K562 (cell line): ENCODE measurements at regions not wholly inside any gene's neighbourhood (a gene's known extent, or its start where the extent isn't known, plus 50 kb on each side); places are given as distances from the start of the nearest gene placed in this dataset.

ENCODE experiments used
- ATAC-seq: fragments of 200-7000 bp; cut with Tn5 transposase; 3 replicates; pipeline ENCODE4 v1.9.1; 2020; ENCODE audit warnings: moderate library complexity
- BruUV-seq: library from RNA; stranded (reverse); fragments of 400-500 nt; replicated peaks from 2 replicates; lab custom pipeline; 2021; lab: Mats Ljungman, UMichigan
- CTCF ChIA-PET: fragments of 300-600 bp; formaldehyde crosslinking; extraction: SDS; loops from one replicate; lab custom pipeline; 2021; ENCODE audit warnings: low intra/inter-chr PET ratio; lab: Yijun Ruan, JAX
- POLR2A ChIA-PET: fragments of 300-600, 350-650 bp; sonication (Branson Sonifier 250); formaldehyde crosslinking; extraction: SDS; loops from one replicate; lab custom pipeline; 2021; ENCODE audit warnings: antibody characterized with exemption, inconsistent platforms; lab: Yijun Ruan, JAX
- DNase-seq, 4 experiments: peaks; one replicate each; pipeline versions ENCODE4 v3.0.0 to v3.0.0-alpha.2; 2011 to 2018; ENCODE audit warnings: low spot score in 3 of 4, mixed read lengths in 3 of 4; ENCODE audit errors: extremely low read depth in 1 of 4
- FAIRE-seq: peaks from 2 replicates; lab custom pipeline; 2011; peaks lifted over from hg19 to GRCh38; lab: Jason Lieb, UNC
- H2AFZ ChIP-seq: 2 replicates; pipeline ENCODE4 v1.6.0; 2011; ENCODE audit warnings: low read depth, low read length, control low read depth, inconsistent platforms
- H3K27ac ChIP-seq: fragments of 200-600 bp; 3 replicates; pipeline ENCODE4 v1.8.0; 2011; ENCODE audit warnings: low read depth, mild to moderate bottlenecking, control low read depth, inconsistent platforms, low read length, moderate library complexity, mixed read lengths; ENCODE audit errors: extremely low read depth
- H3K27me3 ChIP-seq, 2 experiments: fragments of 300-600 bp in 1 of 2; 2 replicates in 1 of 2; 3 replicates in 1 of 2; pipeline versions ENCODE4 v1.6.0 to v1.8.0; 2011; ENCODE audit warnings: inconsistent platforms in 2 of 2, low read length in 2 of 2, mild to moderate bottlenecking in 1 of 2, mixed read lengths in 1 of 2, moderate library complexity in 1 of 2; ENCODE audit not compliant: control insufficient read depth in 2 of 2, insufficient read depth in 2 of 2
- H3K36me3 ChIP-seq: fragments of 300-600 bp; 3 replicates; pipeline ENCODE4 v1.8.0; 2011; ENCODE audit warnings: mild to moderate bottlenecking, low read length, inconsistent platforms; ENCODE audit not compliant: control insufficient read depth, insufficient read depth
- H3K4me1 ChIP-seq, 2 experiments: fragments of 200-600 bp in 1 of 2; replicated peaks in 1 of 2; 2 replicates in 1 of 2; 3 replicates in 1 of 2; pipeline versions ENCODE4 v1.5.1 to v1.8.0; 2011; ENCODE audit warnings: inconsistent platforms in 2 of 2, low read length in 2 of 2, mild to moderate bottlenecking in 1 of 2, mixed read lengths in 1 of 2, moderate library complexity in 1 of 2; ENCODE audit not compliant: control insufficient read depth in 2 of 2, insufficient read depth in 2 of 2
- H3K4me2 ChIP-seq: 2 replicates; pipeline ENCODE4 v1.6.1; 2011; ENCODE audit warnings: low read length, control low read depth, inconsistent platforms, mixed read lengths; ENCODE audit not compliant: insufficient read depth
- H3K4me3 ChIP-seq: fragments of 200-600 bp; sonication (generic), shearing (Covaris generic); 2 replicates; pipeline ENCODE4 v1.5.1; 2016; ENCODE audit warnings: control low read depth, inconsistent platforms
- H3K79me2 ChIP-seq: fragments of 200-600 bp; 3 replicates; pipeline ENCODE4 v1.8.0; 2011; ENCODE audit warnings: low read length, inconsistent platforms; ENCODE audit not compliant: control insufficient read depth, insufficient read depth
- H3K9ac ChIP-seq, 2 experiments: 2 replicates each; pipeline versions ENCODE4 v1.6.0 to v1.6.1; 2011; ENCODE audit warnings: low read depth in 2 of 2, low read length in 2 of 2, control low read depth in 1 of 2, inconsistent platforms in 1 of 2, mild to moderate bottlenecking in 1 of 2, mixed read lengths in 1 of 2; ENCODE audit not compliant: insufficient read depth in 1 of 2
- H3K9me1 ChIP-seq: one replicate; pipeline ENCODE4 v1.6.0; 2011; ENCODE audit warnings: inconsistent platforms, mild to moderate bottlenecking, low read length, moderate library complexity; ENCODE audit not compliant: control insufficient read depth, insufficient read depth
- H3K9me3 ChIP-seq: replicated peaks from 2 replicates; pipeline ENCODE4 v1.5.1; 2011; ENCODE audit warnings: low read depth, low read length, inconsistent platforms; ENCODE audit not compliant: control insufficient read depth, insufficient read depth
- H4K20me1 ChIP-seq: replicated peaks from 2 replicates; pipeline ENCODE4 v1.6.1; 2011; ENCODE audit warnings: low read length, inconsistent platforms, mixed read lengths; ENCODE audit not compliant: control insufficient read depth, insufficient read depth
- ATF4 ChIP-seq: fragments of 450-650 bp; formaldehyde crosslinking; IDR thresholded peaks from 2 replicates; pipeline ENCODE4 v1.4.0; 2022; ENCODE audit warnings: mild to moderate bottlenecking, moderate library complexity
- ESRRB ChIP-seq: fragments of 250-450 bp; sonication (Bioruptor Pico); IDR thresholded peaks from 2 replicates; pipeline ENCODE4 v1.5.0; 2020; ENCODE audit warnings: mild to moderate bottlenecking, moderate library complexity, borderline replicate concordance
- FUS ChIP-seq: fragments of 200-400 bp; formaldehyde crosslinking; optimal IDR thresholded peaks from 2 replicates; pipeline ENCODE3; 2017; ENCODE audit warnings: low read depth, low read length
- HDAC2 ChIP-seq: fragments of 450-650 bp; IDR thresholded peaks from 2 replicates; pipeline ENCODE4 v1.6.1; 2016; ENCODE audit warnings: mild to moderate bottlenecking
- HMGXB4 ChIP-seq: sonication (generic); formaldehyde crosslinking; IDR thresholded peaks from 2 replicates; pipeline ENCODE4 v1.8.1; 2023; ENCODE audit warnings: mild to moderate bottlenecking, missing genetic modification reagents
- MXD1 ChIP-seq: fragments of 250-450 bp; sonication (Bioruptor Pico); IDR thresholded peaks from 2 replicates; pipeline ENCODE4 v1.8.0; 2021; ENCODE audit warnings: borderline replicate concordance, mild to moderate bottlenecking, moderate library complexity; ENCODE audit not compliant: poor library complexity, severe bottlenecking
- NCOA1 ChIP-seq: fragments of 450-650 bp; IDR thresholded peaks from 2 replicates; pipeline ENCODE4 v1.6.1; 2016; ENCODE audit warnings: low read depth
- POLR2A ChIP-seq: fragments of 450-650 bp; conservative IDR thresholded peaks from 2 replicates; pipeline ENCODE4 v1.6.1; 2016
- PTBP1 ChIP-seq: fragments of 200-400 bp; formaldehyde crosslinking; IDR thresholded peaks from 2 replicates; pipeline ENCODE4 v1.6.1; 2017; ENCODE audit warnings: low read depth, low read length
- SMARCC2 ChIP-seq: fragments of 450-650 bp; IDR thresholded peaks from 2 replicates; pipeline ENCODE4 v1.6.1; 2017; ENCODE audit warnings: antibody characterized with exemption, moderate library complexity, mild to moderate bottlenecking, low read depth
- ZC3H11A ChIP-seq: IDR thresholded peaks from 2 replicates; pipeline ENCODE4 v1.6.1; 2012; ENCODE audit warnings: low read depth, low read length, improper control_type of control experiment
- ZFPM2 ChIP-seq: fragments of 250-450 bp; sonication (Bioruptor Pico); IDR thresholded peaks from 2 replicates; pipeline ENCODE4 v1.5.1; 2022; ENCODE audit warnings: mild to moderate bottlenecking
- ZNF589 ChIP-seq: fragments of 200-800 bp; sonication (Bioruptor generic); IDR thresholded peaks from 2 replicates; pipeline ENCODE4 v1.6.1; 2016; ENCODE audit warnings: low read depth, missing genetic modification characterization, missing compliant biosample characterization
- WGBS: fragments of 100-300 bp; shearing (Covaris generic); methylation state at CpG from one replicate; pipeline ENCODE4 v1.1.6; 2016; ENCODE audit warnings: low coverage, mixed read lengths; ENCODE audit not compliant: insufficient coverage; ENCODE audit errors: missing lambda C conversion rate; 5-methylcytosine and 5-hydroxymethylcytosine counted together
- in situ Hi-C: fragments of 300-500 bp; cut with MboI; formaldehyde crosslinking; loops from 4 replicates; pipeline ENCODE4 v1.15.0; 2018; ENCODE audit warnings: inconsistent platforms, mixed read lengths
- intact Hi-C: fragments of 100-400 bp; cut with micrococcal nuclease; formaldehyde crosslinking; loops from 2 replicates; pipeline ENCODE4 v1.14.2; 2022

- in situ Hi-C loops (no loop called here), intact Hi-C loops (no loop called here)
- H3K9me3 ChIP-seq, result no peaks in the 10 kb centered on the region
- no peaks in the 10 kb centered on the region for H3K79me2 ChIP-seq
- H3K27me3 ChIP-seq, result no peaks in the 10 kb centered on the region
- 83% methylated on average over 3 of the region's 3 CpGs for WGBS
- FAIRE-seq (no peak), DNase-seq (no peak), ATAC-seq (no peak)
- no peaks in the 10 kb centered on the region for H3K36me3 ChIP-seq
- no peaks in the 10 kb centered on the region for H4K20me1 ChIP-seq
- ChIA-PET CTCF (no interaction called here), POLR2A (no interaction called here)
- H3K9me1 ChIP-seq, result no peaks in the 10 kb centered on the region
- TF ChIP-seq ZC3H11A, result no peak
- TF ChIP-seq PTBP1, result no peak
- TF ChIP-seq ZNF589 (CRISPR knock-in tag), result no peak
- H3K4me1 ChIP-seq, result no peaks in the 10 kb centered on the region; a peak in 1 of 5 replicates
- H3K27ac ChIP-seq, result no peak overlapping the region
- H3K4me2 ChIP-seq, result no peak overlapping the region
- no TSS peak for BruUV-seq
- H3K9ac ChIP-seq, result no peak overlapping the region
- H3K4me3 ChIP-seq, result no peak overlapping the region
- no peak overlapping the region for H2AFZ ChIP-seq
These were observed 390.3 kb downstream of the DLEU7 start for GRCh38 chr13:50453188-50453587.

DNA sequence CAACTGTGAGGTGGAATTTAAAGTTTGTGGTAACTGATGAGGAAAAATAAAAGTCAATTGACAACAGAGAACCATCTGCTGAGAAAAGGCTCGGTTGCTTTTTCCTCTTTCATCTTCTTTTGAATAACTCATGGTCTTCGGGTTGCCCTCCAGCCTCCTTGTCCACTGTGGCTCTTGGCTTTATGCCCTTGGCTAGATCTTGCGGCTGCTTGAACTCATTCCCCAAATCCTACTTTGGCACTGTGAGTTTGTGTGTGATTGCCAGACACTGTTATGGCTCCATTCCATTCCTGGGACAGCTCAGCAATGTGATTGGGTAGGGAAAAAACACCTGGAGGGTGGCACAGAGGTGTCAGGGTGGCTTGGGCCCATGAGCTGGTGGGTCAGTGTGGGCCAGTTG, 387.4 kb downstream of the DLEU7 start:
- DNase-seq, result no peak
- no peaks in the 10 kb centered on the region for H3K9me1 ChIP-seq
- H3K36me3 ChIP-seq, result no peaks in the 10 kb centered on the region; the same call in 2 of the 3 replicates
- no peak overlapping the region for H3K9ac ChIP-seq
- H3K4me3 ChIP-seq, result no peak overlapping the region
- ATAC-seq, result no peak
- WGBS, result 90% methylated on average over 2 of the region's 3 CpGs
- H4K20me1 ChIP-seq, result no peaks in the 10 kb centered on the region
- in situ Hi-C loops, result no loop called here
- no peak overlapping the region for H3K27ac ChIP-seq
- intact Hi-C loops, result no loop called here
- H3K79me2 ChIP-seq, result no peaks in the 10 kb centered on the region
- H3K27me3 ChIP-seq, result no peaks in the 10 kb centered on the region
- ChIA-PET CTCF (interaction anchor here (0.5 to 0.7 kb wide), 2 partner anchors 504 to 625 kb away, joined by 3 read pairs; no protein-coding TSS in a partner anchor), POLR2A (interaction anchor here (0.5 to 0.6 kb wide), 2 partner anchors 29 to 333 kb away, joined by 3 read pairs; no protein-coding TSS in a partner anchor)
- no peak for FAIRE-seq
- no peaks in the 10 kb centered on the region for H3K9me3 ChIP-seq
- no peak for TF ChIP-seq ZFPM2 (CRISPR knock-in tag)
- TF ChIP-seq ATF4, result no peak
- no peak for TF ChIP-seq SMARCC2
- no peak for TF ChIP-seq HMGXB4 (CRISPR knock-in tag)
- TF ChIP-seq NCOA1, result no peak
- no peak for TF ChIP-seq POLR2A
- no peak for TF ChIP-seq MXD1
- no peak for TF ChIP-seq HDAC2
- TF ChIP-seq FUS, result no peak
- no peak for TF ChIP-seq ESRRB (CRISPR knock-in tag)
- no peak overlapping the region for H3K4me2 ChIP-seq
- H2AFZ ChIP-seq, result no peak overlapping the region
- BruUV-seq, result no TSS peak
- H3K4me1 ChIP-seq, result peaks cover 0 to 18% of the 10 kb centered on the region in 2 experiments; a peak in 2 of 5 replicates
